ENCODE measurements at regions not wholly inside any gene's neighbourhood (a gene's known extent, or its start where the extent isn't known, plus 50 kb on each side); places are given as distances from the start of the nearest gene placed in this dataset.

- ATAC-seq: no peak
Observed at GRCh38 chr3:22537560-22537959, 665.6 kb upstream of the UBE2E2 start.

GRCh38 chr3:22542311-22542710 lies 660.8 kb upstream of the UBE2E2 start:
- ATAC-seq: no peak
- TF ChIP-seq TCF4 (CRISPR knock-in tag; IDR thresholded peaks at IDR 0.05; ENCODE audit: borderline replicate concordance) (no peak), OSR1 (CRISPR knock-in tag; IDR thresholded peaks at IDR 0.05) (no peak), ZC3H10 (CRISPR knock-in tag; IDR thresholded peaks at IDR 0.05) (no peak), CSRNP3 (CRISPR knock-in tag; IDR thresholded peaks at IDR 0.05) (no peak), POU6F1 (CRISPR knock-in tag; IDR thresholded peaks at IDR 0.05; ENCODE audit: borderline replicate concordance, low read depth) (no peak), TOX (CRISPR knock-in tag; IDR thresholded peaks at IDR 0.05; ENCODE audit: borderline replicate concordance) (no peak), ZFP30 (CRISPR knock-in tag; IDR thresholded peaks at IDR 0.05) (no peak)

More at GRCh38 chr3:22537560-22537959, 665.6 kb upstream of the UBE2E2 start:
- TF ChIP-seq POU6F1 (CRISPR knock-in tag; IDR thresholded peaks at IDR 0.05; ENCODE audit: borderline replicate concordance, low read depth): no peak
- TF ChIP-seq BACH2 (CRISPR knock-in tag; IDR thresholded peaks at IDR 0.05; ENCODE audit: borderline replicate concordance): no peak
- TF ChIP-seq PPARA (CRISPR knock-in tag; IDR thresholded peaks at IDR 0.05; ENCODE audit: borderline replicate concordance): no peak
- no peak for TF ChIP-seq ZFP3 (CRISPR knock-in tag; IDR thresholded peaks at IDR 0.05)
- TF ChIP-seq ESRRG (CRISPR knock-in tag; IDR thresholded peaks at IDR 0.05): no peak
- no peak for TF ChIP-seq ISL1 (CRISPR knock-in tag; IDR thresholded peaks at IDR 0.05)
- no peak for TF ChIP-seq PATZ1 (CRISPR knock-in tag; IDR thresholded peaks at IDR 0.05; ENCODE audit: borderline replicate concordance)
- TF ChIP-seq ZFP30 (CRISPR knock-in tag; IDR thresholded peaks at IDR 0.05): no peak
- TF ChIP-seq ZNF70 (CRISPR knock-in tag; IDR thresholded peaks at IDR 0.05): no peak
- no peak for TF ChIP-seq ARNTL (CRISPR knock-in tag; IDR thresholded peaks at IDR 0.05; ENCODE audit: borderline replicate concordance, low read depth)
- no peak for TF ChIP-seq OSR1 (CRISPR knock-in tag; IDR thresholded peaks at IDR 0.05)
- TF ChIP-seq SNAI2 (CRISPR knock-in tag; IDR thresholded peaks at IDR 0.05): no peak
- TF ChIP-seq ZC3H10 (CRISPR knock-in tag; IDR thresholded peaks at IDR 0.05): no peak
- TF ChIP-seq TCF4 (CRISPR knock-in tag; IDR thresholded peaks at IDR 0.05; ENCODE audit: borderline replicate concordance): no peak

- ATAC-seq: no peak
- no peak for TF ChIP-seq BACH2 (CRISPR knock-in tag; IDR thresholded peaks at IDR 0.05; ENCODE audit: borderline replicate concordance)
- no peak for TF ChIP-seq ZC3H10 (CRISPR knock-in tag; IDR thresholded peaks at IDR 0.05)
- no peak for TF ChIP-seq ZFP30 (CRISPR knock-in tag; IDR thresholded peaks at IDR 0.05)
- no peak for TF ChIP-seq PATZ1 (CRISPR knock-in tag; IDR thresholded peaks at IDR 0.05; ENCODE audit: borderline replicate concordance)
- TF ChIP-seq RARB (CRISPR knock-in tag; IDR thresholded peaks at IDR 0.05): no peak
- TF ChIP-seq ZNF8 (CRISPR knock-in tag; IDR thresholded peaks at IDR 0.05): no peak
- TF ChIP-seq CSDC2 (CRISPR knock-in tag; IDR thresholded peaks at IDR 0.05): no peak
- no peak for TF ChIP-seq PPARA (CRISPR knock-in tag; IDR thresholded peaks at IDR 0.05; ENCODE audit: borderline replicate concordance)
- TF ChIP-seq ZNF565 (CRISPR knock-in tag; conservative IDR thresholded peaks at IDR 0.05; ENCODE audit: low read depth): no peak
Observed at GRCh38 chr3:22555753-22556435, 647.2 kb upstream of the UBE2E2 start.

All from SK-N-SH treated with all-trans-retinoic acid at 6 μM for 48 hours (cell line).